ENCODE measurements at regions not wholly inside any gene's neighbourhood (a gene's known extent, or its start where the extent isn't known, plus 50 kb on each side); places are given as distances from the start of the nearest gene placed in this dataset.

- Mint-ChIP-seq H3K27ac (no peak overlapping the region), H3K9me3 (peaks cover 23% of the 10 kb centered on the region), H3K4me3 (no peak overlapping the region), H3K27me3 (ENCODE audit: insufficient read depth) (peaks cover 5% of the 10 kb centered on the region), H3K4me1 (ENCODE audit: low read depth) (no peaks in the 10 kb centered on the region; the same call in 1 of the 2 replicates), H3K36me3 (ENCODE audit: low read depth) (no peaks in the 10 kb centered on the region)
- no peak for TF ChIP-seq CTCF (IDR thresholded peaks at IDR 0.05)
- no peak for DNase-seq
These were observed 80.8 kb upstream of the DRD2 start for GRCh38 chr11:113556036-113556435.

GRCh38 chr11:113555071-113555619 lies 79.9 kb upstream of the DRD2 start:
- Mint-ChIP-seq H3K27me3 (ENCODE audit: insufficient read depth) (peaks cover 5% of the 10 kb centered on the region), H3K27ac (no peak overlapping the region), H3K4me1 (ENCODE audit: low read depth) (no peaks in the 10 kb centered on the region; the same call in 1 of the 2 replicates), H3K4me3 (no peak overlapping the region), H3K36me3 (ENCODE audit: low read depth) (no peaks in the 10 kb centered on the region), H3K9me3 (peaks cover 23% of the 10 kb centered on the region)
- no peak for DNase-seq
- TF ChIP-seq CTCF (IDR thresholded peaks at IDR 0.05), result no peak

GRCh38 chr11:113554526-113554925 lies 79.3 kb upstream of the DRD2 start:
- no peak for TF ChIP-seq CTCF (IDR thresholded peaks at IDR 0.05)
- H3K4me3 Mint-ChIP-seq, result no peak overlapping the region
- H3K4me1 Mint-ChIP-seq (ENCODE audit: low read depth), result no peaks in the 10 kb centered on the region; the same call in 1 of the 2 replicates
- no peaks in the 10 kb centered on the region for H3K36me3 Mint-ChIP-seq (ENCODE audit: low read depth)
- H3K27ac Mint-ChIP-seq, result no peak overlapping the region
- no peak for DNase-seq
- peaks cover 28% of the 10 kb centered on the region for H3K9me3 Mint-ChIP-seq
- peaks cover 5% of the 10 kb centered on the region for H3K27me3 Mint-ChIP-seq (ENCODE audit: insufficient read depth)

GRCh38 chr11:113553915-113554314 lies 78.7 kb upstream of the DRD2 start:
- DNase-seq, result no peak
- Mint-ChIP-seq H3K9me3 (peaks cover 28% of the 10 kb centered on the region), H3K27me3 (ENCODE audit: insufficient read depth) (peaks cover 5% of the 10 kb centered on the region), H3K36me3 (ENCODE audit: low read depth) (no peaks in the 10 kb centered on the region), H3K4me3 (no peak overlapping the region), H3K4me1 (ENCODE audit: low read depth) (no peaks in the 10 kb centered on the region; the same call in 1 of the 2 replicates), H3K27ac (no peak overlapping the region)
- no peak for TF ChIP-seq CTCF (IDR thresholded peaks at IDR 0.05)

- TF ChIP-seq CTCF (IDR thresholded peaks at IDR 0.05), result no peak
- H3K27ac Mint-ChIP-seq, result no peak overlapping the region
- no peaks in the 10 kb centered on the region; the same call in 1 of the 2 replicates for H3K4me1 Mint-ChIP-seq (ENCODE audit: low read depth)
These were observed 78.0 kb upstream of the DRD2 start for GRCh38 chr11:113553235-113553634.

More at GRCh38 chr11:113553235-113553634, 78.0 kb upstream of the DRD2 start:
- peaks cover 5% of the 10 kb centered on the region for H3K27me3 Mint-ChIP-seq (ENCODE audit: insufficient read depth)
- peak; percentile 78 for DNase-seq
- H3K36me3 Mint-ChIP-seq (ENCODE audit: low read depth), result no peaks in the 10 kb centered on the region
- H3K9me3 Mint-ChIP-seq, result peaks cover 28% of the 10 kb centered on the region
- no peak overlapping the region for H3K4me3 Mint-ChIP-seq
